Lower leg skin (tissue), 3 donors: ENCODE measurements at regions not wholly inside any gene's neighbourhood (a gene's known extent, or its start where the extent isn't known, plus 50 kb on each side); places are given as distances from the start of the nearest gene placed in this dataset.

ENCODE experiments used
- CTCF ChIP-seq, 3 donors: fragments of 450-650 bp; IDR thresholded peaks; one replicate each; pipeline ENCODE4 v1.5.1; 2016; ENCODE audit warnings: antibody characterized with exemption in 3 of 3, mild to moderate bottlenecking in 3 of 3, moderate library complexity in 2 of 3
- POLR2A ChIP-seq, 2 donors: fragments of 450-650 bp; IDR thresholded peaks; one replicate each; pipeline ENCODE4 v1.6.1; 2016 to 2017; ENCODE audit warnings: antibody characterized with exemption in 2 of 2, mild to moderate bottlenecking in 1 of 2, moderate library complexity in 1 of 2

DNA sequence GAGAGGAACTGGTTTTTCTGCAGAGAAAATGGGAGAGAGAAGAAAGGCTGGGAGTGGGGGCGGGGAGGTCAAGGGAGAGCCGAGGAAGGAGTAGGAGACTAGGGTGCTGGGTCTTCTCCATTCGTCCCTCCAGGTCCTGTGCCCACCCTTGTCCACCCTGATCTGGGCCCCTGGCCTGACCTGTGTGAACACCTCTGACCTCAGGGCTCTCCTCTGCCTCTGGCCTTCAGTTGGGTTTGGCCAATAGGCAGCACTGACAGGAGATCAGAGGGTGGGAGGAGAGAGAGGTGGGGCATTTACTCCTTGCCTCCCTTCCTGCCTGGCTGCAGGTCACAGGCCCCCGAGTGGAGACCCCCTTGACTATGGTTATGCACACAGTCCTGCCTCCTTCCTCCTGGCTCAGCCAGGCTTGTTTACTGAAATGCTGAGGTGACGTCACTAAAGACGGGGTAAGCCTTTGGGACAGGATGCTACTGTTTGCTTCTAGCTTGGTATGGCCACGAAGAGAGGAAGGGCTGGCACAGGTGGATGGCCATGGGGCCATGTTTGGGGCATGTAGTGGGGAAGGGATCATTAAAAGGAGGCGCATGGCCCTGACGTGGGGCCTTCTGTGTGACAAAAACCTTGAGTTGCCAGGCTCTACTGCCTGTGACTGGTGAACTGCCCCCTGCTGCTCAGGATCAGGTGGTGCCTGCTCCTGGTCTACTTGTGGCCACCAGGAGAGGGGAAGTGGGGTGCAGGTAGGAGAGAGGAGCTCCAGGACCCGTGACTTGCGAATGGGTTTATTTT, 248.7 kb upstream of the CSF3R start:
- TF ChIP-seq CTCF (IDR thresholded peaks at IDR 0.05): no peak
- TF ChIP-seq POLR2A (IDR thresholded peaks at IDR 0.05): no peak
